GOT3 (cell line): ENCODE measurements at regions not wholly inside any gene's neighbourhood (a gene's known extent, or its start where the extent isn't known, plus 50 kb on each side); places are given as distances from the start of the nearest gene placed in this dataset.

Experiments
- DNase-seq: peaks from one replicate; lab custom pipeline; 2025; ENCODE audit warnings: mixed read lengths; lab: John Stamatoyannopoulos, UW

GRCh38 chr1:209376774-209377173 lies 206.7 kb upstream of the CAMK1G start:
- no peak for DNase-seq

GRCh38 chr1:209377995-209378394 lies 205.5 kb upstream of the CAMK1G start:
- no peak for DNase-seq

DNA sequence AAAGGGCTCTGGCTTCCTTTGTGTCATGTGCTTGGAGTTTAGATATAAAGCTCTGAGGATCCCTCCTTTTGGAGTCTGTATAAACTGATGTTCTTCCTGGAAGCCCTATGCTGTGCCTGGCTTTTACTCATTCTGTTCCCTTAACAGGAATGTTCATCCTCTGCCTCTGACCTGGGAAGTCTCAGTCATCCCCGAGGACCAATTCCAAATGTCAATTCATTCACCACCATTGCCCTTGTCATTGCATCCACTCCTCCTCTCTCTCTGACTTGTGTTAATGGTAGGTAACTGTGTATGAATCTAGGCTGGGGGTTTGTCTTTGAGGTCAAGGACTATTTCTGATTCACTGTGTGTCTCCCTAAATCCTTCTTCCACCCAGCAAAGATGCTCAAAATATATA lies 204.2 kb upstream of the CAMK1G start:
- DNase-seq, result no peak

GRCh38 chr1:209380420-209380819 lies 203.1 kb upstream of the CAMK1G start:
- DNase-seq, result no peak

GRCh38 chr1:209382231-209383100 lies 201.0 kb upstream of the CAMK1G start:
- DNase-seq, result no peak

GRCh38 chr1:209383422-209383821 lies 200.1 kb upstream of the CAMK1G start:
- DNase-seq, result no peak

- no peak for DNase-seq
These were observed 199.4 kb upstream of the CAMK1G start for GRCh38 chr1:209383907-209384709.

- DNase-seq, result no peak
These were observed 198.6 kb upstream of the CAMK1G start for GRCh38 chr1:209384710-209385550.

- DNase-seq, result no peak
These were observed 197.4 kb upstream of the CAMK1G start for GRCh38 chr1:209386156-209386555.

GRCh38 chr1:209387271-209387968 lies 196.1 kb upstream of the CAMK1G start:
- no peak for DNase-seq

GRCh38 chr1:209387969-209388329 lies 195.6 kb upstream of the CAMK1G start:
- no peak for DNase-seq

- no peak for DNase-seq
These were observed 195.2 kb upstream of the CAMK1G start for GRCh38 chr1:209388358-209388757.

GRCh38 chr1:209389258-209389657 lies 194.3 kb upstream of the CAMK1G start:
- DNase-seq, result no peak

DNA sequence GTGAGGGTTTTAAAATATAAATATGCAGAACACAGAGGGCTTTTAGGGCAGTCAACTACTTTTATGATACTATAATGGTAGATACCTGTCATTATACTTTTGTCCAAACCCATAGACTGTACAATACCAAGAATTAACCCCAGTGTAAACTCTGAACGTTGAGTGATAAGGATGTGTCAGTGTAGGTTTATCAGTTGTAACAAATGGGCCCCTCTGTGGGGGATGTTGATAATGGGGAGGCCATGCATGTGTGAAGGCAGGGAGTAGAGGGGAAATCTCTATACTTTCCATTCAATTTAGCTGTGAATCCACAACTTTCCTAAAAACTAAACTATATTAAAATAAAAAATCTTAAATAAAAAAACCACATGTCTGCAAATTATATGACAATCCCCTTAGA lies 193.5 kb upstream of the CAMK1G start:
- DNase-seq, result no peak

- no peak for DNase-seq
These were observed 192.8 kb upstream of the CAMK1G start for GRCh38 chr1:209390764-209391163.

DNA sequence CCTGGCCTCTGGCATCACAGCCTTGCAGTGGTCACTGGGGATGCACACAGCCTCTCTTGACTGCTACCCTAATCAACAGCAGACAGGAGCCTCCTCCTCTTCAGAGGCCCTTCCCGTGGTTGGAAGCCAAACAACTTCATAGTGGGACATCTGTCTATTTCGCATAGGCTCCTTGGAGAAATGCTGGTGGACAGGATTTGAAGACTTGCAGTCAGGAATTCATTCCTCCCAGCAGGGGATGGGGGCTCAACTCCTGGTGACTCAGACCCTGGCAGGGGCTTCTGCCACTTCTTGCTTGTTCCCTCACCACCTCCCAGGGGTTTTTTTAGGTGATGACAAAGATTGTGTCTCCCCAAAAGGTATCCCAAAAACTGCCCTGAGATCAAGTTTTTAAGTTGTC lies 191.7 kb upstream of the CAMK1G start:
- DNase-seq, result no peak

- no peak for DNase-seq
These were observed 188.3 kb upstream of the CAMK1G start for GRCh38 chr1:209395169-209395568.

GRCh38 chr1:209397371-209397770 lies 186.1 kb upstream of the CAMK1G start:
- no peak for DNase-seq

GRCh38 chr1:209397910-209398309 lies 185.6 kb upstream of the CAMK1G start:
- DNase-seq, result no peak

- no peak for DNase-seq
These were observed 185.1 kb upstream of the CAMK1G start for GRCh38 chr1:209398313-209398991.

DNA sequence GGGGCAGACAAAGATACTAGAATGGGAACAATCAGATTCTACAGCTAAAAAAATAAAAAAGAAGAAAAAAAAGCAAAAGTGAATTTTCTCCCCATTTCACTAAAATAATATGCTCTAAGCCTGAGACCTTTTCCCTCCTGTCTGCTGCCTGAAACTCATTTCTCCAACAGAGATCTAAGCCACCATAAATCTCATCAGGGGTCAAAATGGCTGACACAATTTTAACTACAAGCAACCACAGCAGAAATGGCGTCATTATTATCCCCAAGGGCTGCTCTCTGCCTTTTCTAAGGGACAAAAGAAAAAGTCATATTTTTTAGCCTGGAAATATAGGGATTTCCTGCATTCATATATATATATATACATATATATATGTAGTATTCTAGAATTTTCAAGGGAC lies 183.7 kb upstream of the CAMK1G start:
- no peak for DNase-seq
